GM19023 (cell line): ENCODE measurements at regions not wholly inside any gene's neighbourhood (a gene's known extent, or its start where the extent isn't known, plus 50 kb on each side); places are given as distances from the start of the nearest gene placed in this dataset.
"Not testable (repeated sequence)": the region's sequence is repeated elsewhere in the genome, so short reads cannot be mapped to it uniquely, and the experiment has no call there.

Source experiments
- ATAC-seq: cut with Tn5 transposase; IDR thresholded peaks from one replicate; pipeline ENCODE4 v1.9.1; 2021; ENCODE audit warnings: mild to moderate bottlenecking, moderate library complexity; ENCODE audit not compliant: unreplicated experiment

DNA sequence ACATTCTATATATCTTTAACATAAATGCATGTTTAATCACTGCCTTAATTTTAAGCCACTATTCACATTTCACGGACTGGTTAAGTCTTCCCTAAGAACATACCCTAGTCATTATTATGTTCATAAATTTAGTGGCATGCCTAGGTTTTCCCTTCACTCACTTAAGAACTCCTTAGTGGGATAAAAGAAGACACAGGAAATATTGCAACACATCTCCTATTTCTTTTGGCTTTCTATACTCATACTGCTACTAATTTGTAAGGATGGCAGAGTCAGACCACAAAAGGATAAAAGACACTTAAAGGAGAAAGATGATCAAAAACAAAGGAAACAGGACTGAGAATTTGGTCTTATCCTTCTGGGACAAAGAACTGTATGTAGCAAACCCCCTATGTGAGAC is 951.4 kb downstream of the SORCS3 start:
- no peak for ATAC-seq

DNA sequence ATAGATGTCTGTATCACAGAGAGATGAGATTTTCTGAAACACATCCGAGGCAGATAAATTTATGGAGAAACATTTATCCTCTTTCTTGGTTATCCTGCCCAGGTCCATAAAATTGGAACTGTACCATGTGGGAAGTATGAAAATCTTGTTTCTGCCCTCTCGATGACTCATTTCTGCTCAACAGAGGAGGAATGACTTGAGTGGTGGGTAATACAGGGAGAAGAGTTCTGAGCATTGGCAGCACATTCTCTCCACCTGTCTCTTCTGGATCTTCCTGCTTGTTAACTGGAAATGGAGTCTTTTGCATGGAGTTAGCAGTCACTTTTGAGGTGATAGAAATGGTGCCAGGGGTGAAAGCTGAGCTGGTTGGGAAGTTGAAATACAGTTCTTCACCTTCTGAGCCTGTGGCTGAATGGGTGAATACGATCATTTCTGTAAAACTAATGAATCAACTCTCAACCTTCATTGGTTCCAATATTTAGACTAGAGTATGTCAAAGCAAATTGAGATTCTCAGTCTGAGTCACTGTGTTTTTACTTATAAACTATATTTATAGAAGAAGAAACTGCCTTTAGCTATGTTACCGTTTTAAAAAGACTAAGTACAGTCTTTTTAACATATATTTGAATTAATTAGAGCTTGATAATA is 945.5 kb downstream of the SORCS3 start:
- ATAC-seq: no peak

DNA sequence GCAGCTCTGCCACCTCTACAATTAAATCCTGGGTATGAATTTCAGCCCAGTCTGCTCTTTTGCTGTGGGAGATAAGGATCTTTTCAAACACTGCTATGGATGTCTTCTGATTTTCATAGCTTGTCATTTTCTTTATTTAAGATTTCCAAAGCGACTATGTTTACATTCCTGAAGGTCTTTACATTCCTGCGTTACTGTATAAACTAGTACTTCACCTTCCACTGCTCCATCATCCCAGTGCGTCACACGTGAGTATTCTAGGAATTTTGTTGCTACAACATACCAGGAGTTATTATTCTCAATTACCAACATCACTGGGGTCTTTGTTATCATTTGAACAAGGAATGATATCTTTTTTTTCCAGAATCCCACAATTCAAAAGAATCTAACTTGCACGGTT is 944.7 kb downstream of the SORCS3 start:
- ATAC-seq: no peak

DNA sequence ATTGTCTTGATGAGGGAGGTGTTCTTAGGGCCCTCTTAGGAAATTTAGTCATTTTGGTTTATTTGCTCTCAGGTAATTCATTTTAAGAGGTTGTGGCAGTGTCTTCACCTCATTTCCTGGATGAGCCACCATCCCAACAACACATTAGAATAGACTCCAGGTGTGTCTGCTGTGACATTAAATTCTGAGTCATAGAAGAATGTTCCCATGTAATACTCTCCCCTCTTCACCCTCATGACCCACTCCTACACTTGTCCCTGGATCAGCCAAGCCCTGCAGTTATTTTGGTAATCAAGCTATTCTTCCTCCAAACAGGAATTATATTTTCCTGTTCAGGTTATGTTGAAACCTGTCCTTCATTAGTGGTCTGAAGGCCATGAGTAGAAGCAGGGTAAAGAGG is 944.1 kb downstream of the SORCS3 start:
- ATAC-seq: no peak

- ATAC-seq: no peak
Observed at GRCh38 chr10:105579112-105579511, 938.0 kb downstream of the SORCS3 start.

- no peak for ATAC-seq
Observed at GRCh38 chr10:105577865-105578607, 936.9 kb downstream of the SORCS3 start.

GRCh38 chr10:105559333-105560097 is 918.4 kb downstream of the SORCS3 start:
- no peak for ATAC-seq

GRCh38 chr10:105550453-105550852 is 909.4 kb downstream of the SORCS3 start:
- ATAC-seq: not testable (repeated sequence)

GRCh38 chr10:105549731-105550130 is 908.6 kb downstream of the SORCS3 start:
- no peak for ATAC-seq

- no peak for ATAC-seq
Observed at GRCh38 chr10:105545101-105545500, 904.0 kb downstream of the SORCS3 start.

- ATAC-seq: no peak
Observed at GRCh38 chr10:105540381-105540780, 899.3 kb downstream of the SORCS3 start.

DNA sequence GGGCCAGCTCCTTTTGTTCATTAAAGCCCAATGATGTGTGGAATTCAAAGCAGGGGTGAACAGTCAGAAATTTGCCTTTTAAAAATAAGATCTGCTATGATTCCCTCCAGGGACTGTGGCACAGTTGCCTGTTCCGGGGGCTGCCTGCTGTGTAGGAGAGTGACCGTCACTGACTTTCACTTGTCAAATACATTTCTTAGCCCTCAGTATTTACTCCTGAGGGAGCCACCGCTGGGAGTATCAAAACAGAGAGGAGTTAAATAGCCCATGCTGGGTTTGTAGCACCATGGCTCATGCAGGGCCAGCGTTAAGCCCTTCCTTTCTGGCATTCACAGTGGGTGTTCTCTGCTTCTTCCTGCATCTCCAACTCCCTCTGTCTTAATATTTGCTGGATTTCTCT is 897.8 kb downstream of the SORCS3 start:
- ATAC-seq: no peak

DNA sequence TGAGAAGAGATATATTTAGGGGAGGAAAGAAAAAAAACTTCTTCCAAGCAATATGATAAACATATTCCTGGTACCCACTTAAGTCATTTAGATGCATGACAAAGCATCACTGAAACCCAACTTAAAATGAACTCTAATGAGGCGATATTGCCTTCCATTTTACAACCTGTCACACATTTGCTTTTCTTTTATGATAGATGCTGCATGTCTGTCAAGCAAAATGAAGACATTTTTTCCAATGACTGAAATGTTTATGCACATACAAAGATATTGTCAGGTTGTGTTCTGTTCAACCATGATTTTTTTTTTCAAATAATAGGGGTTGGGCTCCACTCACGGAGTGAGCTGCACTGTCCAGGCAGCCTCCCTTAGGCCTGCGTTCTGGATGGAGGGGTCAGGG is 894.4 kb downstream of the SORCS3 start:
- ATAC-seq: no peak

- ATAC-seq: no peak
Observed at GRCh38 chr10:105534086-105534485, 893.0 kb downstream of the SORCS3 start.

DNA sequence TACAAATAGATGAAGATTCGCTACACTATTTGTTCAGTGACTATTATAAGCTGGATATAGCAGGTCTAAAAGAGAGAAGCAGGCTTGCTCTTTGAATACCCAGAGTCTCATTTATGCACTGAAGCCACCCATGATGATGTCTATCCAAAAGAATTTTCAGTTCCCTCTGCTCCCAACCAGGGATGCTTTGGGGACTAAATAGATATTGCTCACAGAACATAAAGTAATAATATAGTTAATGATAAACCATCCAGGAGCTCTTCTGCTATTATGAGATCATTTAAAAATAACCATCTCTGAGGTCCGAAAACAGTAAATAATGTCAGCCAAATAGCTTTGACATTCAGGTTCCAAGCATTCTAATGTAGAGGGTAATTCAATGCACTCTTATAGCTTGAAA is 875.4 kb downstream of the SORCS3 start:
- no peak for ATAC-seq

GRCh38 chr10:105514106-105514505 is 873.0 kb downstream of the SORCS3 start:
- ATAC-seq: no peak

GRCh38 chr10:105509517-105509916 is 868.4 kb downstream of the SORCS3 start:
- no peak for ATAC-seq

GRCh38 chr10:105506262-105506661 is 865.2 kb downstream of the SORCS3 start:
- no peak for ATAC-seq

DNA sequence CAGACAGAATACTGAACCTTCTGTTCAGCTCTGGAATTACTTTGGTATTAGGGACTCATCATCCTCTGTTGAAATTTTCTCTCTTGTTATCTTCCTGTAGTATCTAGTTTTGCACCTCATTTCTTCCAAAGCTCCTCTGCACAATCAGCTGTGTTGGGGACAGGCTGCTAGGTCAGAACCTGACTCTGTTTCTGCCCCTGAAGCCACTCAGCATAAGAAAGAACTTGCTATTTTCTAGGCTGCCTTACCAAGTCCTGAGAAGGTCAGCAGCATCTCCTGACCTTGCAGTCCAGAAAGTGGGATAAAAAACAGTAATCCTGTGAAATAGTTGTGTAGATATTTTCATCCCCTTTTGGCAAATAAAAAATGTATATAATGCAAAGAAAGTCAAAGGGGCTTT is 862.6 kb downstream of the SORCS3 start:
- no peak for ATAC-seq

DNA sequence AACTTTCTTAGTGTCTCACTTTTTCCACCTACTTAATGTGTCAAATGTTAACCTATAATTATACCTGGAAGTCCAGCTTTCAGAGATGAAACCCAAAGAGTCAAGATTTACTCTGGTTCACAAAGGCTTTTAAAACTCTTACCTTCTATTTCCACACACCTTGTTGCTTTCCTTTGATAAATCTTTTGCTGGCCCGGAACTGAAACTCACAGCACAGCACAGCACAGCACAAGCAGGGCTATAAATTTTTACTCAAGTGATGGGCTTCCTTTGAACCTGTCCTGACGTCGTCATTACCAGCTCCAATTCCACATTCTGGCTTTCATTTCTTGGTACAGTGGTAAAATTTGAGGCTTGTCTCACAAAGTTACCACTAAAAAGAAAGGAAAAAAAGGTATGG is 861.0 kb downstream of the SORCS3 start:
- no peak for ATAC-seq

GRCh38 chr10:105494944-105495343 is 853.9 kb downstream of the SORCS3 start:
- no peak for ATAC-seq

- no peak for ATAC-seq
Observed at GRCh38 chr10:105494303-105494702, 853.2 kb downstream of the SORCS3 start.
